ENCODE measurements at regions not wholly inside any gene's neighbourhood (a gene's known extent, or its start where the extent isn't known, plus 50 kb on each side); places are given as distances from the start of the nearest gene placed in this dataset.
"Not testable (repeated sequence)": the region's sequence is repeated elsewhere in the genome, so short reads cannot be mapped to it uniquely, and the experiment has no call there.

GRCh38 chrX:23061116-23061515 lies 61.4 kb downstream of the DDX53 start:
- no peak for DNase-seq (ENCODE audit: low spot score in 2 of 2)
- Histone ChIP-seq H3K4me3 (no peak overlapping the region), H3K27ac (no peak overlapping the region), H3K9me3 (no peaks in the 10 kb centered on the region), H3K27me3 (peaks cover 0 to 4% of the 10 kb centered on the region in 2 donors), H3K4me1 (no peaks in the 10 kb centered on the region), H3K36me3 (no peaks in the 10 kb centered on the region)
- TF ChIP-seq CTCF (IDR thresholded peaks at IDR 0.05): no peak
- no peak for TF ChIP-seq POLR2A (IDR thresholded peaks at IDR 0.05)
- TF ChIP-seq POLR2AphosphoS5 (IDR thresholded peaks at IDR 0.05): no peak
- intact Hi-C loops (cut with DNase I; ENCODE audit: low total_unique reads): no loop called here

GRCh38 chrX:23062359-23062758 lies 62.6 kb downstream of the DDX53 start:
- no peaks in the 10 kb centered on the region for H3K36me3 ChIP-seq
- H3K4me1 ChIP-seq: no peaks in the 10 kb centered on the region
- no peak overlapping the region for H3K27ac ChIP-seq
- TF ChIP-seq POLR2AphosphoS5 (IDR thresholded peaks at IDR 0.05) (no peak), POLR2A (IDR thresholded peaks at IDR 0.05) (no peak), CTCF (IDR thresholded peaks at IDR 0.05) (no peak)
- no peak overlapping the region for H3K4me3 ChIP-seq
- intact Hi-C loops (cut with DNase I; ENCODE audit: low total_unique reads): no loop called here
- H3K9me3 ChIP-seq: no peaks in the 10 kb centered on the region
- H3K27me3 ChIP-seq: peaks cover 0 to 4% of the 10 kb centered on the region in 2 donors
- no peak for DNase-seq (ENCODE audit: low spot score in 2 of 2)

GRCh38 chrX:23066588-23067281 lies 67.0 kb downstream of the DDX53 start:
- no peaks in the 10 kb centered on the region for H3K36me3 ChIP-seq
- H3K27ac ChIP-seq: no peak overlapping the region
- H3K4me3 ChIP-seq: no peak overlapping the region
- peaks cover 5 to 19% of the 10 kb centered on the region in 2 donors for H3K9me3 ChIP-seq
- DNase-seq (ENCODE audit: low spot score in 2 of 2): no peak
- intact Hi-C loops (cut with DNase I; ENCODE audit: low total_unique reads): no loop called here
- TF ChIP-seq CTCF (IDR thresholded peaks at IDR 0.05) (no peak), POLR2AphosphoS5 (IDR thresholded peaks at IDR 0.05) (no peak), POLR2A (IDR thresholded peaks at IDR 0.05) (no peak)
- H3K4me1 ChIP-seq: no peaks in the 10 kb centered on the region
- H3K27me3 ChIP-seq: no peaks in the 10 kb centered on the region

GRCh38 chrX:23075461-23075860 lies 75.7 kb downstream of the DDX53 start:
- H3K36me3 ChIP-seq; intact Hi-C loops (cut with DNase I; ENCODE audit: low total_unique reads); H3K9me3 ChIP-seq; H3K4me3 ChIP-seq; H3K27me3 ChIP-seq; DNase-seq (ENCODE audit: low spot score in 2 of 2); H3K4me1 ChIP-seq; H3K27ac ChIP-seq: not testable (repeated sequence)

GRCh38 chrX:23079347-23079746 lies 79.6 kb downstream of the DDX53 start:
- Histone ChIP-seq H3K27ac (no peak overlapping the region), H3K4me1 (no peaks in the 10 kb centered on the region), H3K4me3 (no peak overlapping the region), H3K9me3 (no peaks in the 10 kb centered on the region), H3K36me3 (no peaks in the 10 kb centered on the region), H3K27me3 (no peaks in the 10 kb centered on the region)
- DNase-seq (ENCODE audit: low spot score in 2 of 2): no peak
- intact Hi-C loops (cut with DNase I; ENCODE audit: low total_unique reads): no loop called here
- no peak for TF ChIP-seq POLR2A (IDR thresholded peaks at IDR 0.05)
- TF ChIP-seq POLR2AphosphoS5 (IDR thresholded peaks at IDR 0.05): no peak
- TF ChIP-seq CTCF (IDR thresholded peaks at IDR 0.05): no peak

Measured in breast epithelium (tissue), 4 donors.